HG03025 (cell line): ENCODE measurements at regions not wholly inside any gene's neighbourhood (a gene's known extent, or its start where the extent isn't known, plus 50 kb on each side); places are given as distances from the start of the nearest gene placed in this dataset.
"Not testable (repeated sequence)": the region's sequence is repeated elsewhere in the genome, so short reads cannot be mapped to it uniquely, and the experiment has no call there.

Experiments
- ATAC-seq: cut with Tn5 transposase; IDR thresholded peaks from one replicate; pipeline ENCODE4 v1.9.1; 2021; ENCODE audit warnings: mild to moderate bottlenecking, moderate library complexity; ENCODE audit not compliant: unreplicated experiment, low FRiP score

GRCh38 chrX:121585626-121586025, 538.2 kb downstream of the GLUD2 start:
- no peak for ATAC-seq

DNA sequence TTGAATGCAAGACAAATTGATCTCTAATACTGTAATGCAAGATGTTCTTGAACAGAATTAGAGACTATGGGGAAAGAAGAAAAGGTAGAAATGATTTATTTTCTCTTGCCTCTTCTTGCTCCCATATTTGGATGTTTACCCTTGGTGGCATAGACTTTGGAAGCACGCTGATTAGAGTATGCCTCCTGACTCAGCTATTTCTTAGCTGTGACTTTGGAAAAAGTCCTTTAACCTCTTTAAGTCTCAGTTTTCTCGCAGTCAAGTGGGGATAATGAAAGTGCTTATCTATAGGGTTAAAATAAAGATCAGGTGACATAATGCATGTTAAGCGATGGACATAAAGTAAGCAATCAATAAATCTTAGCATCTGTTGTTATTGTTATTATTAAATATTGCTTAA, 545.5 kb downstream of the GLUD2 start:
- ATAC-seq: no peak

GRCh38 chrX:121598356-121598755, 550.9 kb downstream of the GLUD2 start:
- no peak for ATAC-seq

DNA sequence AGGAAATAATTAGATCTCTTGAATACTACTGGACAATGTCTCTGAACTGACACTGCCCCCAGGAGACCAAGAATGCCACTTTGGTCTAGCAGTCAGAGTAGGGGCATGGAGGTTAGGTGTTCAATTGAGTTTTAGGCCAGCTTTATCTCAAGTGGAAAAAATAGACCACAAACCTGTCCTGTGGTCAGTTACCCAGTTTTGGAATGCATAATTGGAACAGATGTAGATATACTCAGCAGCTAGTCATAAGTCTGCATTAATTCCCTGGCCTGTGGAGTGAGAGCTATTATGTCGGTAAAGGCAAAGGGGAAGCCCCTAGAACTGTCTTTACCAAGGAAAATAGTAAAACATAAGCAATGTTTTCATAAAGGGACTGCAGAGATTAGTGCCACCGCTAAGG, 587.7 kb downstream of the GLUD2 start:
- no peak for ATAC-seq

GRCh38 chrX:121639781-121640180, 592.4 kb downstream of the GLUD2 start:
- no peak for ATAC-seq

GRCh38 chrX:121641560-121641959, 594.1 kb downstream of the GLUD2 start:
- no peak for ATAC-seq

GRCh38 chrX:121642415-121642814, 595.0 kb downstream of the GLUD2 start:
- ATAC-seq: no peak

DNA sequence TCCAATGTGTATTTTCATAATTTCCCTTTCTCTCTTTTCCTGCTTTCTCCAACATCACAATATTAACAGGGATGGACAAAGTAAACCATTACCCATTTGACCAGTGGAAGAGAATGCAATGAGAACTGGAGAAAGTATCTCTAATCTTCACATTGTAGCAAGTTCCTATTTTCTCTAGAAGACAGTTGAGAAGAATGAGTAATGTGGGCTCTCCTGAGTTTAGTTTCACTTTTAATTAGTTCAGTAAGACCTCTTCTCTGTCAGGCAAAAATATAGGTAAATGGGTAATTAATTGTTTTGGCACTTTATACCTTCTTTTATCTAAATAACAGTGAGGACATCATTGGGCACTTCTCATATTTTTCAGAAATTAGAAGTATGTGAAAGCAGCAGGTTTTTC, 602.0 kb downstream of the GLUD2 start:
- no peak for ATAC-seq

GRCh38 chrX:121655276-121655675, 607.9 kb downstream of the GLUD2 start:
- no peak for ATAC-seq

GRCh38 chrX:121666171-121666570, 618.8 kb downstream of the GLUD2 start:
- ATAC-seq: no peak

DNA sequence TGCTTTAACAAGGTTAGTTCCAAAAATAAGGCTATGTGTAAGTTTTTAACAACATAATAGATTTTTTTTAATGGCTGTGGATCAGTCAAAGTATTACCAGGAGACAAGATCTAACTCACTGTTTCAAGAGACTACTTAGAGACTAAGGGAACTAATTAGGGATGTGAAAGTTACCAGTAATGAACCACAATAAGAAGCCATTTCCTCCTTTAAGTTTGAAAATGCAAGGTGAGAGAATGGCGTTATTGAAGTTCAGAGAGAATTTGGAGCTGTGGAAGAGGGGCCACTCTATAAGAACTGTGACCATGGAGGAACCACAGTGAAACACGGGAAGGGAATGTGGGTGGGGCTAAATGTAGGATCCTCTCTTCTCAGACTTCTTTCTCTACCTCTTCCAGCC, 624.2 kb downstream of the GLUD2 start:
- ATAC-seq: no peak

DNA sequence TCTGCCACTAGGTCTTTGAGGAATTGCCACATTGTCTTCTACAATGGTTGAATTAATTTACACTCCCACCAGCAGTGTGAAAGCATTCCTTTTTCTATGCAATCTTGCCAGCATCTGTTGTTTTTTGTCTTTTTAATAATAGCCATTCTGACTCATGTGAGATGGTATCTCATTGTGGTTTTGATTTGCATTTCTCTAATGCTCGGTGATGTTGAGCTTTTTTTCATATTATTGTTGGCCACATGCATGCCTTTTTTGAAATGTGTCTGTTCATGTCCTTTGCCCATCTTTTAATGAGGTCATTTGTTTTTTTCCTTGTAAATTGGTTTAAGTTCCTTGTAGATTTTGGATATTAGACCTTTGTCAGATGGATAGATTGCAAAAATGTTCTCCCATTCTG, 661.8 kb downstream of the GLUD2 start:
- ATAC-seq: not testable (repeated sequence)

DNA sequence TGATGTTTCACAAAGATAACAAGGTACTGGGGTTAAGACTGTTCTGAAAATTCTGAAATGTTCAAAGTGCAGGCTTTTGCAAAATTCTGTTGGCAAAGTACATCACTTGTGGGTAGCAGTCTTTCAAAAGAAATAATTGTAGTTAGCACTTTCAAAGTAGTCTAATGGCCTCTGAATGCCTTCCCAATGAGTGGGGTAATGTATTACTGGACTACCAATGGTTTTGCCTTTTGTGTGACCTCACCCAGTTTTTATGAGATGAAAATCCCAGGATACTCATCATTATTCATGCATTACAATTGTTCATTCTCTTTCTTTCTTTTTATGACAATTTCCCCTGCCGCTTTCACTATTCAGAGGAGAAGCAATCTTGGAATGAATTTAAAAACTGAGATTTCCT, 686.1 kb downstream of the GLUD2 start:
- no peak for ATAC-seq

GRCh38 chrX:121746105-121746504, 698.7 kb downstream of the GLUD2 start:
- no peak for ATAC-seq

GRCh38 chrX:121753602-121754001, 706.2 kb downstream of the GLUD2 start:
- ATAC-seq: not testable (repeated sequence)

DNA sequence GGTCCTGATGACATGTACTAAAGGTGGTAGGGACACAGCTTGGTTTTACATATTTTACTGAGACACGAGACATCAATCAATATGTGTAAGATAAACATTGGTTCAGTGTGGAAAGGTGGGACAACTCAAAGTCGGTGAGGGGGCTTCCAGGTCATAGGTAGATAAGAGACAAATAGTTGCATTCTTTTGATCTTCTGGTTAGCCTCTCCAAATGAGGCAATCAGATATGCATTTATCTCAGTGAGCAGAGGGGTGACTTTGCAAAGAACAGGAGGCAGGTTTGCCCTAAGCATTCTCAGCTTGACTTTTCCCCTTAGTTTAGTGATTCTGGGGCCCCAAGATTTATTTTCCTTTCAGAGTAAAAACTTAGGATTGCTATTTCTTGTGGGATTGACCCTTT, 706.9 kb downstream of the GLUD2 start:
- no peak for ATAC-seq

DNA sequence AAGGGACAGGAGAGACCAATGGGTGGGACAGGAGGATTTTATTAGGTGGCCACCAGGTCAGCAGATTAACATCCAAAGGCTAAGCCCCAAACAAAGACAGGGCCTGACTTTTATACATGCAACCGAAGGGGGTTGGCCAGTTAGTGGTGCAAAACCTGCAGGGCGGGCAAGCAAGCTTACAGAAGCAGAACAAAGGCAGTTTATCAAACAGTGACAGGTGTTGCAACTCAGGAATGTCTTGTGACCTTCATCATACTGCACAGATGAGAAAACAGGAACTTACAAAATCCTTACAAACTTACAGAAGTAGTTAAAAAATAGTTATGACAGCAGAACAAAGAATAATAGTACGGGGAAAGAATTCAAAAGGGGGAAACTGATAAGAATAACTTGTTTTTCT, 708.1 kb downstream of the GLUD2 start:
- no peak for ATAC-seq

DNA sequence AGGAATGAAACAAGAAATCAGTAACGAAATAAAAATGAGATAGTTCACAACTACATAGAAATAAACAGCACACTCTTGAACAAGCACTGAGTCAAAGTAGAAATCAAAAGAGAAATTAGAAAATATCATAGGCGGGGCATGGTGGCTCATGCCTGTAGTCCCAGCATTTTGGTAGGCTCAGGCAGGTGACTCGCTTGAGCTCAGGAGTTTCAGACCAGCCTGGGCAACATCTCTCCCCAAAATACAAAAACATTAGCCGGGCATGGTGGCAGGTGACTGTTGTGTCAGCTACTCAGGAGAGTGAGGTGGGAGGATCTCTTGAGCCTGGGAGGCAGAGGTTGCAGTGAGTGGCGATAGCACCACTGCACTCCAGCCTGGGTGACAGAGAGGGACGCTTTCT, 714.4 kb downstream of the GLUD2 start:
- no peak for ATAC-seq

DNA sequence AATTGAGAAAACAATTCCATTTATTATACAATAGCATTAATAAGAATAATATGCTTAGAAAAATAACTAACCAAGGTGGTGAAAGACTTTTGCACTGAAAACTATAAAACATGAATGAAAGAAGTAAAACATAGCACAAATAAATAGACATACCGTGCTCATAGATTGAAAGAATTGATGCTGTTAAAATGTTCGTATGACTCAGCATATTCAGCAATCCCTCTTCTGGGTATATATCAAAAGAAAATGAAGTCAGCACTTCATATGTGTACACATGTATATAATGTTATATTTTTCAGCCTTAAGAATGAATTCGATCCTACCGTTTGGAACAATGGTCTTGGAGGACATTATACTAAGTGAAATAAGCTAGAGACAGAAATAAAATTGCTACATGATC, 716.3 kb downstream of the GLUD2 start:
- ATAC-seq: no peak

DNA sequence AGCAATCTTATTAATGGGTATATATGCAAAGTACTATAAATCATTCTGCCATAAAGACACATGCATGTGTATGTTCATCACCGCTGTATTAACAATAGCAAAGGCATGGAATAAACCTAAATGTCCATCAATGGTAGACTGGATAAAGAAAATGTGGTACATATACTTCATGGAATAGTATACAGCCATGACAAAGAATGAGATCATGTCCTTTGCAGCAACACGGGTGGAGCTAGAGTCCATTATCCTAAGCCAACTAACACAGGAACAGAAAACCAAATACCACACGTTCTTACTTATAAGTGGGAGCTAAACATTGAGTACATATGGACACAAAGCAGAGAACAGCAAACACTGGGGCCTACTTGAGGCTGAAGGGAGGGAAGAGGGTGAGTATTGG, 720.8 kb downstream of the GLUD2 start:
- ATAC-seq: not testable (repeated sequence)

- no peak for ATAC-seq
These were observed 734.6 kb downstream of the GLUD2 start for GRCh38 chrX:121781991-121782390.

DNA sequence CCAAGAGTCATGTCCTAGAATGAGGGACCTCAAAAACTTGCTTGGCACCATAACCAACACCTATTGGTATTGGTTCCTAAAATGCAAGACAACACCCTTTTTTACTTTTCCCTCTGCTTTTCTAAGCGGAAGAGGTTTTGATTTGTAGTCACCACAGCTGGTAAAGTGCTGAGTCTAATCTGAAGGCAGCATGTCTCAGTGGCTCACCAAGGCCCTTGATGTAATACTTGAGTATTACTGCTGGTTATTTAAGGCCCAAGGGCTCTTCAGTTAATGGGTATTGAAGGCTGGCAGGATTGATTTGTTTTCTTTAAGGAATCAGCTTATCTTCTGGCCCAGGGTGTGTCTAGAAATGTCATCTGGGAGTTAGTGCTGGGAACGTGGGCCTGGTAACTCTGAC, 735.1 kb downstream of the GLUD2 start:
- no peak for ATAC-seq

DNA sequence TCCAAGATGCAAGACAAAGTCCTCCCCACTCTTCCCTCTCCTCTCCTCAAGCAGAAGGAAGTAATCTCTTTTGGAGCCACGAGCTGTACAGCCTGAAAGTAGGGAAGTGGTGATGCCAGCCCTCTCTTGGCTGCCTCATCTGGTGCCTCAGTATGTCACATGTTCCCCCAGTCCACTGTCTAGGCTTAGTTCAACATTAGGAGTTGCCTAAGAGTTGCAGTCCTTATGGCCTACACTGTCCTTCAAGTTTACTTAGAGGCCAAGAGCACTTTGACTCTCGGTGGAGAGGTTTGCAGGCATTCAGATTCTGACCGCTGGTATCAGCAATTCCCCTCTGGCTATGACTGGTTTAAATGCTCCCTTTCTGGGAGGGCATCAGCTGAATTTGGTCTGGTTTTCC, 735.6 kb downstream of the GLUD2 start:
- ATAC-seq: no peak
